ENCODE measurements at regions not wholly inside any gene's neighbourhood (a gene's known extent, or its start where the extent isn't known, plus 50 kb on each side); places are given as distances from the start of the nearest gene placed in this dataset.
A peak's percentile ranks its signal among the peaks of the same experiment; 100 is the strongest.
"Not testable (repeated sequence)": the region's sequence is repeated elsewhere in the genome, so short reads cannot be mapped to it uniquely, and the experiment has no call there.

DNA sequence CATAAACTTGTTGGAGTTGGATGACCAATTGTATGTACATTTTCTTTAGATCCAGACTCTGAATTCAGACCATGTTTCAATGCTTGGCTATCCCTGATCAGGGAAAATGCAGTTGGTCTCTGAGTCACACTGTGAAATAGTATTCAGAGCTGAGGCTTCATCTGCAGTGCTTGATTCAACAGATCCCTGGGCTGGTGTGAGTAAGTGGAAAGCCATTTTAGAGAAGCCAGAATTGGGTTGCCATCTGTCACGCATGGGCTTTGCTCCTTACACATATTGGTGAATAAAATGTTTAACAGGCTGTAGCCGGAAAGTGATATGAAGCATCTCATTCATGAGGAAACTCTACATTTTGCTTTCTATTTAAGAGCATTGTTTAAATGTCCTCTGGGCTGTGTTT is 50.0 kb upstream of the ACYP2 start:
- peak; percentile 97 for DNase-seq (ENCODE audit: low read depth)

DNA sequence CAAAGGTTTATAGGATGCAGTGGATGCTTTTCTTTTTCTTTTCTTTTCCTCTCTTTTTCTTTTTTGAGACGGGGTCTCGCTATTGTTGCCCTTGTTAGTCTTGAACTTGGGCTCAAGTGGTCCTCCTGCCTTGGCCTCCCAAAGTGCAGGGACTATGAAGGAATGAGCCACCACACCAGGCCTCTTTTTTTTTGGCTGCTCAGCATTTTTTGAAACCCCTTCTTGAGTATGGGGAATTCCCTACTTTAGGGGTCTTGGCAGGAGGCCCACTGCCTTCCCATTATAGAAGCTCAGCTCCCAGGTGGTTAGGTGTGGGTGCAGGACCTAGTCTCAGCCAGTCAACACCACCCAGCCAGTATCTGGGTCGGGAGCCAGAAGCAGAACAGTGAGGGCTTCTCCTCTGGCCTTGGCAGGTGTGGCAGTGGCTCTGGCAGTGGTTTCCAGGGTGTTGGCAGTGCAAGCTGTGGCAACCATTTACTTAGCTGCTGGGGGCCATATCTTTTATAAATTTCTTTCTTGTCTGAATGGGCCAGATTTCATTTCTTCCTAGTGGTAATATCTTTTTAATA is 51.4 kb upstream of the ACYP2 start:
- no peak for DNase-seq (ENCODE audit: low read depth)

DNA sequence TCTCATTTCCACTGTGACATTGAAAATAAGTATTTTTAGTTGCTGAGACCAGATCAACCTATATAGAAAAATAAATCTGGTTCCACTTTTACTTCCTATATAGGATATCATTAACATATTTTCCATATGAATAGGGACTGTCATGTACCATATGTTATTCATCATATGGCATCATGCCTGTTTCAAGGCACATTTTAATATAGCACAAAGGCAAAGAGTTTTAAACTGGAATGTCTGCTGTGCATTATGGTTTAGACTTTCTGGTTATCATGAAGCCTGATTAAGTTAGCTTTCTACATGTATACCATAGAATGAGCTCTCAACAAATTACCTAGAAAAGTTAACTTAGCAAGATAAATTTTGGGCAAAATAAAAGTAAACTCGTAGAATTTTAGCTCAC is 53.0 kb upstream of the ACYP2 start:
- DNase-seq (ENCODE audit: low read depth), result no peak

DNA sequence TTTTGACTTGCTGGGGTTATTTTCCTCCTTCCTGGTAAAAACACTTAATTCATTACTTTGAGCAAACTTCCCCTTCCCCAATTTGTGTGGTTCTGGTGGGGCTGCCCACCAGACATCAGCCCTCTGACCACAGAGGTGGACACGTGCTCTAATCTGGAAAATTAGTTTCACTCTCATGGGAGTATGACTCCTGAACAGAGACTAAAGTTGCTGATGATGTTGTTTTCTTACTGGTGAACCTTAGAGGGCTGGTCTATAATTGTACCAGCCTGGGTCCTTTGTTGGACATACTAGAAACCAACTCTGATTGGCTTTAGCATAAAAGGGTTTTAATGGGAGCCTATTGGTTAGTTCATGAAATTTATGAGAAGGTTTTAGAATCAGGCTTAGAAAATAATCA is 54.1 kb upstream of the ACYP2 start:
- no peak for DNase-seq (ENCODE audit: low read depth)

DNA sequence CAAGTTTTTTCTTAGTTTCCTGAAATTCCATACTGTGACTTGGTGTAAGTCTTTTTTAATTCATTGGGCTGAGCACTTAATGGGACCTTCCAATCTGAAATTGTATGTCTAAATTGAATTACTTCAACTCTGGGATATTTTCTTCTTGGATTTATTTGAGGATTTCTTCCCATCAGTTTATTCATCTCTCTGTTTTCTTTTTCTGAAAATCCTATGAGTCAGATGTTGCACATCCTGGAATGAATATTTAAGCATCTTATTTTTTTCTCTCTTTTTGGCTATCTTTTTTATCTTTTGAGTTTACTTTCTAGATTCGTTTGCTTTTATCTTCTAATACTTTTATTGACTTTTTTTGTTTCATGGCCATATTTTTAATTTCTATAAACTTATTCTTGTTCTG is 55.4 kb upstream of the ACYP2 start:
- DNase-seq (ENCODE audit: low read depth), result peak; percentile 50

DNA sequence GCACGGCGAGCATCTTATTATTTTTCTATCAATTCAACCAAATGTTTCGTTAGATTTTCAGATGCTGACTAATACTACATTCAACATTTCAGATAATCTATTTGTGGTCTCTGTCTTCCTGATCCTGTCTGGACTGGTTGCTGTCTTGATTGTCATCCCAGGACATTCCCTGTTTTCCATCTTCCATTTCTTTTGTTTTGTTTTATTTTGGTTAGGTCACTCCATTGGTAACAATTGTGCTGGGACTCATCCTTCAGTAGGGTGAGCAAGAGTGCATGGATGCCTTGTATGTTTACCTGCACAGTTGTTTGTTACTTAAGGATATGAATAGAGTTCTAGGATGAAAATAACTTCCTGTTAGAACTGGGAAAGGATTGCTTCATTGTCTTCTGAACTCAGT is 55.9 kb upstream of the ACYP2 start:
- peak; percentile 9 for DNase-seq (ENCODE audit: low read depth)

DNA sequence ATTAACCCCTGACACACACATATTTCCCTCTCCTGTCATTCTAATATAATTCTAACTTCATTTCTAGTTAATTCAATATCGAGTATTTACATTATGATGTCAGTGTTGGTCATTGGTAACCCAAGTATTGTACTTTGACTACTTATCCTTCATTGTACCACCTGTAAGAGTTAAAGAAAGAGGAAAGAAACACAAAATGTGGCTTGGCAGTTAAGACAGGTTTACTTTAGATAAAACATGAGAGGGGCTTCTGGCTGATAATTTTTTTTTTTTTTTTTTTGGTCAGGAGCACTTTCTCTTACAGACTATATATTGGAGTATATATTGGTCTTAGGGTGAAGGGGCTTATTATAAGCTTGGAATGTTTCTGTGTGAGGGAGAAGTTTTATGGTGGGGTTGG is 57.0 kb upstream of the ACYP2 start:
- no peak for DNase-seq (ENCODE audit: low read depth)

DNA sequence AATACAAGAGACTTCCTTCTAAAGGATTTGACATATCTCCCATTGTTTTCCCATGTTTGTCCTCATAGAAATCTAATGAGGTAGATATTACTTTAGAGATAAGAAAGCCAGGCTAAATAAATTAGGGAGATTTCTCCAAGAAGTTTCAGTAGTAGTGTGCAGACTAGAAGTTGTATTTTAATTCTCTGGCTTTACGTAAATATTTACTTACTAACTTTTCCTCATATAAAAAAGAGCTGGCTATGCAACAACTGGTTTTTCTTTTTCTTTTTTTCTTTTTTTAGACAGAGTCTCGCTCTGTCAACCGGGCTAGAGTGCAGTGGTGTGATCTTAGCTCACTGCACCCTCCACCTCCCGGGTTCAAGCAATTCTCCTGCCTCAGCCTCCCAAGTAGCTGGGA is 60.6 kb upstream of the ACYP2 start:
- no peak for DNase-seq (ENCODE audit: low read depth)

DNA sequence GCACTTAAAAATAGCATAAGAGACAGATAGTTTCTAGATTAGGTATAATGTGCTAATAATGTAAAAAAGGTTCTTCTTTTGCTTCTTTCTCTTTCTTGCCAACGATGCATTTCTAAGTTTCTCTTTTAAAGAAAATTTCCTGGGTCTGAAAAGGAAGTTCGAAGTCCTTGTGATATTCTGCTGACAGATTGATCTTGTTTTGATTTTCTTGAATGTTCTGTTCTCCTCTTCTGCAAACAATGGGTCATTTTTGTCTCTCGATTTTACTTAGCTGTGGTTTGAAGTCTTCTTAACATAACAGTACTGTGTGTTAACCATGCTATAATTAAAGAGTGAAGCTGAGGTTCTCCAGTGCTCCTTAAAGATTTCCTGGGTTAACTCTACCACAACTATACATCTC is 61.1 kb upstream of the ACYP2 start:
- DNase-seq (ENCODE audit: low read depth), result no peak

DNA sequence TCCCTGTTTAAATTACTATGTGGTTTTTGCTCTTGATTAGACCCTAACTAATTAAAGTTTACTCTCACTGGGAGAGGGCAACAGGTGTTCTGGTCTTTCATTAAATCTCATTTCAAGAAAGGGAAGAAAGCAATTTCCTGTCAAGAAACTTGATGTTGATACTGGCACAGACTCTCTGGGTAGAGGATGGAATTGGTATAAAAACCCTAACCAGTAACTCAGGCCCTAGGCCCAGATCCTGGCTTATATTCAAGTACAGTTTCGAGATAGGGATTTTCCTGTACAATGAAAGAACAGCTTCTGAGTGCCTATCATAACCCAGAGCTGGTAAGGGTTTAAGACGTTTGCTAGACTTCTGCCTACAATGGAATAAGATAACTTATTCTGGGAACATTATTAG is 61.6 kb upstream of the ACYP2 start:
- DNase-seq (ENCODE audit: low read depth), result no peak

DNA sequence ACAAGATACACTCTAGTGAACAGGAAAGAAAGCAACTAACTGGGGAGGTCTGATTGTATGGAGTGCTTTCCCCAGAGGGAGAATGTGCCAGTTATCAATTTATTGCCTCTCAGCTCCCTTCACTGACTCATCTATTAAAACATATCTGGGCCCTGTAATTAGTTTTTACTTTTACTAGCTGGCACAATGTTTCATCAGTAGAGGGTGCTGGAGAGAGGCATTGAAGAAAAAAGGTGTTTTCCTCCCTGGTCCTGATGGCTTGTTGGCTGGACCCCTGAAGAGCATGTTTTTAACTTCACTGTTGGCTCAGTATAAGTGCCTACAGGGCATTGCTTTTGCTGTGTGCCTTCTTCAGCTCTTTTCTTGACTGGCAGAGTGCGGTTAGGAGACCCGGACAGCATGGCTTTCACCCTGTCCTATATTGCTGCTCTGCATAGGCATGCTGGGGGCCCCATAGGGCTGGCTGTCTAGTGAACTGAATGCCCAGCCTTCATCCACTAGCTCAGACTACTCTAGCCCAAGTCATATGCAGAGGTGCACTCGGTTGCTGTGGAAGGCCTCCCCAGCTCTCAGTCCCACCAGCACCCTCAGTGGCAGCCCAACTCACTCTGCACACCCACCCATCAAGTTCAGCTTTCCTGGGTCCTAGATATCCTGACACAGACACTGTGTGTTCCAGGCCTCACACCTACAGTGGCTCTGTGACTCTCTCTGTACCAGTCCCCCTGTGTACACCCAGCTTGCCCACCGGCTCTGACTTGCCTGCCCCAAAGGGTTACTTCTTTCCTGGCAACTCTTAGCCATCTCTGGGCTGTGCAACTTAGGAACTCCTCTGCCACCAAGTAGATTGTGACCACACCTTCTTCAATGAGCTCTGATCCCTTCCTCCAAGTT is 62.3 kb upstream of the ACYP2 start:
- DNase-seq (ENCODE audit: low read depth), result peak; percentile 54

DNA sequence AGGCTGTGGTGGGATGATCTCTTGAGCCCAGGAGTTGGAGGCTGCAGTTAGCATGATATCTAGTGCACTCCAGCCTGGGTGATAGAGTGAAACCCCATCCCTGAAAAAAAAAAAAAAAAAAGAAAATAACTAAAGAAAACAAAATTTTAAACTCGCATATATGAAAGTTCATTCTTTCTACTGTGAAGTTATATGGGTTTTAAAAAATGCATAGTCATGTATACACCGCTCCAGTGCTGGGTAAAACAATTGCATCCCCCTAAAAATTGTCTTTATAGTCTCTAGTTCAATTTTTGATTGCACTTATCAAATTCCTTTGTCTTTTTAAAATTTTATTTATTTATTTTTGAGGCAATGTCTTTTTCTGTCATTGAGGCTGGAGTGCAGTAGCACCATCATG is 65.0 kb upstream of the ACYP2 start:
- DNase-seq (ENCODE audit: low read depth), result no peak

DNA sequence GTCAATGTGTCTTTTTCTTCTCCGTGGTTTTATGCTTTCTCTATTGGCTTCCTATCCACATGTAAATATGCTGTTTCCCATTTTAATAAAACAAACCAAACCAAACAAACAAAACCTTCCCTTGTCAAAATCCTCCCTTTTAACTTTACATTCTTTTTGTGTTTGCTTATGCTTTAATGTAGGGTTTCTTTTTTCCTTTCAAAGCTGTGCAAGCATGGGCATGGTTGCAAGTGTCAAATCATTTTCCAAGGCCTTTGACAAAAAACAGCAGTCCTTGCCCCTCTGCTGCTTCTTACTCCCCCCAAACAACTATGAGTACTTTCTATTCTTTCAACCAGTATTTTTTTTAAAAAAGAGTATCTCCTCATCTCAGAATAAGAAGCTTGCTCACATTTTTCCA is 66.0 kb upstream of the ACYP2 start:
- DNase-seq (ENCODE audit: low read depth), result no peak

DNA sequence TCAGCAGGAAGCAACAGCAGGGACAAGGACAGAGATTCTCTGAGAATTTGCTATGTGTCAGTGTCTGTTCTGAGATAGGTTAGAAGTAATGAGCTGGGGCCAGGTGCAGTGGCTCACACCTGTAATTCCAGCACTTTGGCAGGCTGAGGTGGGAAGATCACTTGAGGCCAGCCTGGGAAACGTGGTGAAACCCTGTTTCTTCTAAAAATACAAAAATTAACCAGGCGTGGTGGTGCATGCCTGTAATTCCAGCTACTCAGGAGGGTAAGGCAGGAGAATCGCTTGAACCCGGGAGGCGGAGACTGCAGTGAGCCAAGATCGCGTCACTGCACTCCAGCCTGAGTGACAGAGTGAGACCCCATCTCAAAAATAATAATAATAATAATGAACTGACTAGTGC is 66.5 kb upstream of the ACYP2 start:
- not testable (repeated sequence) for DNase-seq (ENCODE audit: low read depth)

DNA sequence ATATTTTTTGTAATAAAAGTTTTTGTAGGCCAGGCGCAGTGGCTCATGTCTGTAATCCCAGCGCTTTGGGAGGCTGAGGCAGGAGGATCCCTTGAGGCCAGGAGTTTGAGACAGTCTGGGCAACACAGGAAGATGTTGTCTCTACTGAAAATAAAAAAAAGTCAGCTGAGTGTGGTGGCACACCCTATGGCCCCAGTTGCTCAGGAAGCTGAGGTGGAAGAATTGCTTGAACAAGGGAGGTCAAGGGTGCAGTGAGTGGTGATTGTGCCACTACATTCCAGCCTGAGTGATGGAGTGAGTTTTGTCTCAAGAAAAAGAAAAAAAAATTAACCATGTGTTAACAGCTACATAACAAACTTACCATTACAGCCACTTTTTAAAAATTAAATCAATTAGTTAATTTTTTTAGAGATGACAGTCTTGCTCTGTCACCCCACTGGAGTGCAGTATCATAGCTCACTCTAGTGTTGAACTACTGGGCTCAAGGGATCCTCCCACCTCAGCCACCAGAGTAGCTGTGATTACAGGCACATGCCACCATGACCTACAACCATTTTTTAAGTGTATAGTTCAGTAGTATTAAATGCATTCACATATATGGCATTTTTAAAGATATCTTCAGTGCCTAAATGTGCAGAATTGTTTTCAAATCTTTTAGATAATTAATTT is 67.2 kb upstream of the ACYP2 start:
- DNase-seq (ENCODE audit: low read depth), result no peak

DNA sequence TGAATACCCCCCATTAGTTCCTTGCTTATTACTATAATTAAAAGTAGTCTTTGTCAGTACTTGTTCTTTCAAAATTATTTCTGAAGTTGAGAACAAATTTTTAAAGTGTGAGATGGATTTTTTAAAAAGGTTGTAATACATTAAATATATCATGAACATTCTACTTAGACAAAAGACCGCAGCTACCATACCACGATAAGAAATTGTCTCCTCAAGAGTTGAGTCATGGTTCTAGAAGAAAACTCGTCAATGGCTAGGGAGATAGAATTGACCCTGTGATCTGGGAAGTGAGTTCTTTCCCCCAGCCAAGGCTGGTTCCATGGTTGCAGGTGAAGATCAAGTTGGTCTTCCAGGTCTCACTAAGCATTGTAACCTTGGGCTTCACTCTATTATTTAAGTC is 67.8 kb upstream of the ACYP2 start:
- no peak for DNase-seq (ENCODE audit: low read depth)

DNA sequence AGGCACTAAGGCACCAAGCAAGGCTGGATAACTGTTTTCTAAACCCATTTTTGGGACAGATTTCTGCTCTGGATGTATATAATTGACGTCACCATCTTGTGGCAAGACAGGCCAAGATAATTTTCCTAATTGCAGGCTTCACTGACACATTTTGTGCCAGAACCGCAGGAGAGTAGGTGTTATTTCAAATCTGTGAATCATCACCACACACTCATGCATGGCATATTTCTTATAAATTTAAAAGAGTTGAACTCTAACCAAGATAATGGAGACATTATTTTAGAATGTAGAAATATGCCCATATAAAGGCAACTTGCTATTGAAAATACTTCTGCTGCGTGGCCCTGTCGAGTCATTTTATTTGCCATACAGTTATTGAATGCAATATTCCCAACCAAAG is 68.3 kb upstream of the ACYP2 start:
- no peak for DNase-seq (ENCODE audit: low read depth)

DNA sequence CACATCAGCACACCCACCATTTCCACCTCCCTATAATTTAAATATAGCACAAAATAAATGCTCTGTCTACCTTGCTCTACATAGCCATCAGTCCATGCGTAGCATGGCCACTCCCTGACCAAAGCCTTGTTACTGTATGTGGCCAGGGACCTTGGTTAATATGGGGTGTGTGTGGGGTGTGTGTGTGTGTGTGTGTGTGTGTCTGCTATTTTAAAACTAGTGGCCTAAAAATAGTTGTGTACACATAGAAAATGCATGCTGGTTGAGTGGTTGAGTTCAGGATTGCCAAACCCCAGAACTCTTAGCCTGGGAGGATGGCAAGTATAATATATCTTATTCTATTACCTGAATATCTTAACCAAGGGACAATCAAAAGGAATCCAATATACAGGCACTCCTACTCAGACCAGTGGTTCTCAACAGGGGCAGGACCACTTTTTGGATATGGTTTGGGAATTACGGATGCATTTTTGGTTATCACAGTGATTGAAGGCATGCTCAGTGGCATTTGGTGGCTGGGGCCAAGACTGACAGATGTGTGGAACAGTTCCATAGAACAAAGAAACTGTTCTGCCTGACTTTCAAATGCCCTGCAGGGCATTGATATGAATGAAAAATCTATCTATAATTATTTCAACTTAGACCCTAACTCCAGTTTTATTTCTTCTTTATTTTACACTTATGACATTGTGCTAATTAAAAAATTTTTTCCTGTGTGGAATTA is 72.3 kb upstream of the PSME4 start:
- DNase-seq (ENCODE audit: low read depth), result no peak

DNA sequence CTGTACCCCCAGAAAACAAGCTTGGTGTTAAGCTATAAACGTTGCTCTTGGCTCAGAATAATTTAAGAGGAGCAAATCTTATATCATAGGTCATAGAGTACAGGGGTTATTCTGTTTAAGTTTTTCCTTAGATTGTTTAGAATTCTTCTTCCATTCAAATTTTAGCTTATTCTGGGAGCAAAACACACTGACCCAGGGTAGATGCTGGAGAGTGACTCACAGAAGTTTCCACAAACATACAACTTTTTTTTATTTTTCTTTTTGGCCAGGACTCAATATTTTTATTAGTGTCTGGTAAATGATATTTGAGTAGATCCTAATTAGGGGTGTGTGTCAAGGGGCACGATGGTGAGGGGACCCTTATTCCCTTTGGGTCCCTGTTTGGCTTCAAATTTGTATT is 71.5 kb upstream of the PSME4 start:
- DNase-seq (ENCODE audit: low read depth), result no peak

DNA sequence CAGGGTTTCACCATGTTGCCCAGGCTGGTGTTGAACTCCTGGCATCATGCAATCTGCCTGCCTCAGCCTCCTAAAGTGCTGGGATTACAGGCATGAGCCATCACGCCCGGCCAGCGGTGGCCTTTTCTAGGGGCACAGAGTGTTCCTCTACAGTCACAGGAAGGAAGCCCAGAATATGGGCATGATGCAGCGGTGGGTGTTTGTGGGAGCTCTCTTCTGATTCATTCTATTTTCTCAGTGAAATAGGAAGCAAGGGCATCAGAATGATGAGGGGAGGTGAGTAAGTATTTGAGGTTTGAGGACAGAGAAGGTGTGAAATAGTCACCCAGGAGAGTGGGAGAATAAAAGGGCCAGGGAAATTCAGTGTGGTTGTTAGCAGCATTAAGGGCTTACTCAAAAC is 70.3 kb upstream of the PSME4 start:
- peak; percentile 42 for DNase-seq (ENCODE audit: low read depth)

DNA sequence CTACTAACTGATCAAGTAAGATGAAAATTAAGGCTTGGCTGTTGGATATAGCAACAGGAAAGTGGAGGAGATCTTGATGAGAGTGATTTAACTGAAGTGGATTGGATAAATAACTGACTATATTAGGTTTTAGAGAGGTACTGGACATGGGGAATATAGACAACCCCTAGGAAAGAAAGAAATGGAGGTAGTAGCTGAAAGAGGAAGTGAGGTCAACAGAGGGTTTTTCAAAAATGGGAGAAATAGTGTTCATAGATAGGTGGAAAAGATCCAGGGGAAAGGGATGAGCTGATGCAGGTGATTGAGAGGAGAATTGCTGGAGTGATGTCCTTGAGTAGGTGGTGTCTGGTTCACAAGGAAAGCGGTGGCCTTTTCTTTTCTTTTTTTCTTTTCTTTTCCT is 69.9 kb upstream of the PSME4 start:
- no peak for DNase-seq (ENCODE audit: low read depth)

DNA sequence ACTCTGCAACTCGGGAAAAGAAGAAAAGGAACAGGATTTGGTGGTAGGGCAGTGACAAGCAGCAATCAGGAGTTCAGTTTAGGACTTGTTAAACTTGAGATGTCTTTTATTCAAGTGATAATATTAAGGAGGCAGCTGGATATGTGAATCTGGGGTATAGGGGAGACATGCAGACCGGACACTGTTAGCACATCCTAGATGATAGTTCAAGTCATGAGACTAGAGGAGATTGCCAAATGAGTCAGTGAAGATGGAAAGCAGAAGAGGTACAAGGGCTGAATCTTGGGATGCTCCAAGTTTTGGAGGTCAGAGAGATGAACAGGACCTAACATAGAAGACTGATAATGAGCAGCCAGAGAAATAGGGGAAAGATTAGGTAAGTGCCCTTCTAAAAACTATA is 69.5 kb upstream of the PSME4 start:
- no peak for DNase-seq (ENCODE audit: low read depth)

DNA sequence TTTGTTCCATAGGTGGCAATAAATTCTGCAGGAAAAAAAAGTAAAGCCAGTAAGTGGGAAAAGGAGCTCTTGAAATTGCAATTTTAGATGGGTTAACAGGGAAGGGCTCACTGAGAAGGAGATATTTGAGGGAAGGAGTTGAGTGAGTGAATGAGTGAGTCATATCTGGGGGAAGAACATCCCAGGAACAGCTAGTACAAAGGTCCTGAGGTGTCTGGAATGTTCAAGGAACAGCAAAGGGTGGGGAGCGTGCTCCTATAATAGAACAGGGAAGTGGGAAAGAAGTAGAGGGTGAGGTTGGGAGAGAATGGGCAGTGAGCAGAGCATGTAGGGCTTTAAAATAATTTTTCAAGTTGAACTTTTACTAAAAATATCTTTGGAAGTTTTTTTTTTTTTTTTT is 68.0 kb upstream of the PSME4 start:
- peak; percentile 30 for DNase-seq (ENCODE audit: low read depth)

Data from ELR (cell line).